ENCODE measurements at regions not wholly inside any gene's neighbourhood (a gene's known extent, or its start where the extent isn't known, plus 50 kb on each side); places are given as distances from the start of the nearest gene placed in this dataset.

DNA sequence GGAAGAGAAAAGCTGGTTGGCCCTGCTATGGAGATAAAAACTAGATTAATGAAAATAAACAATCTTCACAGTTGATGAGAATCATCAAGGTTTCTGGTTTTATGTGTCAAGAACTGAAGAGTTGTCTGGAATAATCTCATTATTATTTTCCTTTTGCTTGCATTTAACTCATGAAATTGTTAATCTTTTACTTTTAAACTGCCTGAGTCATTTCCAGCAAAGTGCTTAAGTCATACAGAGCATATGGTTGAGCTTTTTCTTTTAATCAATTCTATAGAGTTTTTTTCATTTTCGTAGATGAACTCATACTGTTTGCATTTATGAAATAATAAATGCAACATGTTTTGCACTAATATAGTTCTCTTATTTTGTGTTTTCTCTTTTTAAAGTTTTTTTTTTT is 747.9 kb downstream of the NXPH1 start (continued):
- TF ChIP-seq, protein P1, sequence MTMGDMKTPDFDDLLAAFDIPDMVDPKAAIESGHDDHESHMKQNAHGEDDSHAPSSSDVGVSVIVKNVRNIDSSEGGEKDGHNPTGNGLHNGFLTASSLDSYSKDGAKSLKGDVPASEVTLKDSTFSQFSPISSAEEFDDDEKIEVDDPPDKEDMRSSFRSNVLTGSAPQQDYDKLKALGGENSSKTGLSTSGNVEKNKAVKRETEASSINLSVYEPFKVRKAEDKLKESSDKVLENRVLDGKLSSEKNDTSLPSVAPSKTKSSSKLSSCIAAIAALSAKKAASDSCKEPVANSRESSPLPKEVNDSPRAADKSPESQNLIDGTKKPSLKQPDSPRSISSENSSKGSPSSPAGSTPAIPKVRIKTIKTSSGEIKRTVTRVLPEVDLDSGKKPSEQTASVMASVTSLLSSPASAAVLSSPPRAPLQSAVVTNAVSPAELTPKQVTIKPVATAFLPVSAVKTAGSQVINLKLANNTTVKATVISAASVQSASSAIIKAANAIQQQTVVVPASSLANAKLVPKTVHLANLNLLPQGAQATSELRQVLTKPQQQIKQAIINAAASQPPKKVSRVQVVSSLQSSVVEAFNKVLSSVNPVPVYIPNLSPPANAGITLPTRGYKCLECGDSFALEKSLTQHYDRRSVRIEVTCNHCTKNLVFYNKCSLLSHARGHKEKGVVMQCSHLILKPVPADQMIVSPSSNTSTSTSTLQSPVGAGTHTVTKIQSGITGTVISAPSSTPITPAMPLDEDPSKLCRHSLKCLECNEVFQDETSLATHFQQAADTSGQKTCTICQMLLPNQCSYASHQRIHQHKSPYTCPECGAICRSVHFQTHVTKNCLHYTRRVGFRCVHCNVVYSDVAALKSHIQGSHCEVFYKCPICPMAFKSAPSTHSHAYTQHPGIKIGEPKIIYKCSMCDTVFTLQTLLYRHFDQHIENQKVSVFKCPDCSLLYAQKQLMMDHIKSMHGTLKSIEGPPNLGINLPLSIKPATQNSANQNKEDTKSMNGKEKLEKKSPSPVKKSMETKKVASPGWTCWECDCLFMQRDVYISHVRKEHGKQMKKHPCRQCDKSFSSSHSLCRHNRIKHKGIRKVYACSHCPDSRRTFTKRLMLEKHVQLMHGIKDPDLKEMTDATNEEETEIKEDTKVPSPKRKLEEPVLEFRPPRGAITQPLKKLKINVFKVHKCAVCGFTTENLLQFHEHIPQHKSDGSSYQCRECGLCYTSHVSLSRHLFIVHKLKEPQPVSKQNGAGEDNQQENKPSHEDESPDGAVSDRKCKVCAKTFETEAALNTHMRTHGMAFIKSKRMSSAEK (CRISPR knock-in tag; IDR thresholded peaks at IDR 0.05; ENCODE audit: borderline replicate concordance): no peak
- TF ChIP-seq CREM (CRISPR knock-in tag; IDR thresholded peaks at IDR 0.05): no peak
- TF ChIP-seq, protein P2, sequence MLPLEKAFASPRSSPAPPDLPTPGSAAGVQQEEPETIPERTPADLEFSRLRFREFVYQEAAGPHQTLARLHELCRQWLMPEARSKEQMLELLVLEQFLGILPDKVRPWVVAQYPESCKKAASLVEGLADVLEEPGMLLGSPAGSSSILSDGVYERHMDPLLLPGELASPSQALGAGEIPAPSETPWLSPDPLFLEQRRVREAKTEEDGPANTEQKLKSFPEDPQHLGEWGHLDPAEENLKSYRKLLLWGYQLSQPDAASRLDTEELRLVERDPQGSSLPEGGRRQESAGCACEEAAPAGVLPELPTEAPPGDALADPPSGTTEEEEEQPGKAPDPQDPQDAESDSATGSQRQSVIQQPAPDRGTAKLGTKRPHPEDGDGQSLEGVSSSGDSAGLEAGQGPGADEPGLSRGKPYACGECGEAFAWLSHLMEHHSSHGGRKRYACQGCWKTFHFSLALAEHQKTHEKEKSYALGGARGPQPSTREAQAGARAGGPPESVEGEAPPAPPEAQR (CRISPR knock-in tag; IDR thresholded peaks at IDR 0.05): no peak
- TF ChIP-seq ZNF671 (CRISPR knock-in tag; IDR thresholded peaks at IDR 0.05): no peak
- no peak for TF ChIP-seq ESRRA (CRISPR knock-in tag; IDR thresholded peaks at IDR 0.05; ENCODE audit: borderline replicate concordance)
- TF ChIP-seq, protein P3, sequence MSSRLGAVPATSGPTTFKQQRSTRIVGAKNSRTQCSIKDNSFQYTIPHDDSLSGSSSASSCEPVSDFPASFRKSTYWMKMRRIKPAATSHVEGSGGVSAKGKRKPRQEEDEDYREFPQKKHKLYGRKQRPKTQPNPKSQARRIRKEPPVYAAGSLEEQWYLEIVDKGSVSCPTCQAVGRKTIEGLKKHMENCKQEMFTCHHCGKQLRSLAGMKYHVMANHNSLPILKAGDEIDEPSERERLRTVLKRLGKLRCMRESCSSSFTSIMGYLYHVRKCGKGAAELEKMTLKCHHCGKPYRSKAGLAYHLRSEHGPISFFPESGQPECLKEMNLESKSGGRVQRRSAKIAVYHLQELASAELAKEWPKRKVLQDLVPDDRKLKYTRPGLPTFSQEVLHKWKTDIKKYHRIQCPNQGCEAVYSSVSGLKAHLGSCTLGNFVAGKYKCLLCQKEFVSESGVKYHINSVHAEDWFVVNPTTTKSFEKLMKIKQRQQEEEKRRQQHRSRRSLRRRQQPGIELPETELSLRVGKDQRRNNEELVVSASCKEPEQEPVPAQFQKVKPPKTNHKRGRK (CRISPR knock-in tag; IDR thresholded peaks at IDR 0.05; ENCODE audit: borderline replicate concordance): no peak

DNA sequence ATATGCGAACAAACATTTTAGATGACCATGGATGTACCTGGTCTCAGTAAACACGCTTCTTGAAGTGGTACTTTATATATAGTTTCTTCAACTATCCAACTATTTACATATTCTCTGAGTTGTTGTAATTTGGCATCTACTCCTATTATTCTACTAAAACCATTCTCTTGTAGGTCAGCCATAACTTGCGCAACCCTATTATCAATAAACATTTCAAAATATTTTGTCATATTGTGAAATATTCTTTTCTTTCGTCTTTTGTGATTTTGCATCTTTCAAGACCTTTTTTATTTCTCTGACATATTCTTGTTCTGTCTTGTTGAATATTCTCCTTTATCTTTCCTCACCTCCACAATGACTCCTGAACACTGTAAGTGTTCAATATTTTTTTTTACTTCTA is 753.3 kb downstream of the NXPH1 start:
- H3K9me3 Mint-ChIP-seq: no peaks in the 10 kb centered on the region
- peaks cover 5% of the 10 kb centered on the region; the same call in 1 of the 2 replicates for H3K4me1 Mint-ChIP-seq
- ATAC-seq (no peak), DNase-seq (ENCODE audit: low spot score) (no peak)
- no peaks in the 10 kb centered on the region for H3K36me3 Mint-ChIP-seq
- no peak overlapping the region for H3K4me3 Mint-ChIP-seq
- ChIA-PET POLR2A (no interaction called here), CTCF (no interaction called here)
- no peaks in the 10 kb centered on the region for H3K27me3 Mint-ChIP-seq (ENCODE audit: low read depth)
- no peak for TF ChIP-seq PRRX2 (CRISPR knock-in tag; IDR thresholded peaks at IDR 0.05)
- no peak for TF ChIP-seq ZNF317 (CRISPR knock-in tag; IDR thresholded peaks at IDR 0.05; ENCODE audit: borderline replicate concordance, low read depth)
- TF ChIP-seq, protein P4, sequence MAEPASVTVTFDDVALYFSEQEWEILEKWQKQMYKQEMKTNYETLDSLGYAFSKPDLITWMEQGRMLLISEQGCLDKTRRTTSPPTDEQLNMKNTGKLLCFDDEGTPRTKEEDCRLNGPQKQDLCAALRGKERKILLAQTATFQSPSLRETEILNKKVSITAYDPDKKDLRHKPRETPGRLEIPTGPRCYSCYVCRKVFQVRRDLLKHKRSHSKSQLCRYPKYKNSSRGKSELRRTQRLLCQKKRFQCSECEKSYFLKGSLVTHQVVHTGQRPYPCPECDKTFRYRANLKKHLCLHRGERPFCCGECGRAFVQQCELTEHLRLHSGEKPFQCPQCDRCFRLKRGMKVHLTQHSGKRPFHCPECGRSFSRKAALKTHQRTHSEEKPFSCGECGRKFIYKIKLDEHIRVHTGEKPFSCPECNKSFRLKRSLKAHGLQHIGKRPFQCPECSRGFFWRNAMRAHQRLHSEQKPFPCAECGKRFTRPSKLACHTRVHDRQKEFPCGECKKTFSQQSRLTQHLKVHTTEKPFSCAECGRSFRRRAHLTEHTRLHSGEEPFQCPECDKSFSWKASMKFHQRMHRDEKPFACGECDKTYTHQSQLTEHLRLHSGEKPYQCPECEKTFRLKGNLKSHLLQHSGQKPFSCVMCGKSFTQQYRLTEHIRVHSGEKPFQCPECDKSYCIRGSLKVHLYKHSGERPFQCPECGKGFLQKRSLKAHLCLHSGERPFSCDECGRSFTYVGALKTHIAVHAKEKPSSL (CRISPR knock-in tag; conservative IDR thresholded peaks at IDR 0.05): no peak
- TF ChIP-seq GABPB1 (CRISPR knock-in tag; IDR thresholded peaks at IDR 0.05): no peak
- TF ChIP-seq, protein P5, sequence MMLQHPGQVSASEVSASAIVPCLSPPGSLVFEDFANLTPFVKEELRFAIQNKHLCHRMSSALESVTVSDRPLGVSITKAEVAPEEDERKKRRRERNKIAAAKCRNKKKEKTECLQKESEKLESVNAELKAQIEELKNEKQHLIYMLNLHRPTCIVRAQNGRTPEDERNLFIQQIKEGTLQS (CRISPR knock-in tag; conservative IDR thresholded peaks at IDR 0.05): no peak
- no peak for TF ChIP-seq NFATC4 (CRISPR knock-in tag; IDR thresholded peaks at IDR 0.05)
- H3K27ac Mint-ChIP-seq: no peak overlapping the region

DNA sequence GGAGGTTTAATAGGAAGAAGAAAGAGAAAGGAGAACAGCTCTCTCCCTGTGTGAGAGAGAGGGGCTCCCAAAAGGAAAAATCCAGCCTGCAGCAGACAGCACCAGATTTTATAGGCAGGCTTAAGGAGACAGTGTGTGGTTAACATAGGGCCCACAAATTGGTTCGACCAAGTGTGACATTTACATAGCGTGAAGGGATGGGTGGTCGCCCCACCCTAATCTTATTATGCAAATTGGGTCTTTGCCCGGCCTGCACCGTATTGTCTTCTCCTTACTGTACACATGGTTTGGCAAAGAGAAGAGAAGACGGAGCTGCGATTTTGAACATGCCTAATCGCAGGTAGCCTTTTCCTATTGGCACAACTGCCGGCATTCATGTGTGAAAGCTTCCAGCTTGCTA is 756.3 kb downstream of the NXPH1 start:
- H3K36me3 Mint-ChIP-seq: no peaks in the 10 kb centered on the region
- H3K9me3 Mint-ChIP-seq: no peaks in the 10 kb centered on the region
- CTCF ChIA-PET: no interaction called here
- peaks cover 5% of the 10 kb centered on the region; the same call in 1 of the 2 replicates for H3K4me1 Mint-ChIP-seq
- H3K4me3 Mint-ChIP-seq: no peak overlapping the region
- ATAC-seq (peak; percentile 53), DNase-seq (ENCODE audit: low spot score) (no peak)
- H3K27me3 Mint-ChIP-seq (ENCODE audit: low read depth): no peaks in the 10 kb centered on the region
- POLR2A ChIA-PET: no interaction called here
- peak overlapping the region; percentile 5; the same call in 1 of the 2 replicates for H3K27ac Mint-ChIP-seq
- TF ChIP-seq CREB1 (CRISPR knock-in tag; IDR thresholded peaks at IDR 0.05) (no peak), IRF2 (CRISPR knock-in tag; IDR thresholded peaks at IDR 0.05; ENCODE audit: borderline replicate concordance, low read depth) (no peak), ZNF263 (CRISPR knock-in tag; IDR thresholded peaks at IDR 0.05; ENCODE audit: low read depth) (no peak), ZNF121 (CRISPR knock-in tag; IDR thresholded peaks at IDR 0.05) (no peak), OVOL2 (CRISPR knock-in tag; IDR thresholded peaks at IDR 0.05; ENCODE audit: borderline replicate concordance) (no peak), HMGA2 (CRISPR knock-in tag; IDR thresholded peaks at IDR 0.05) (no peak), ZNF396 (CRISPR knock-in tag; IDR thresholded peaks at IDR 0.05; ENCODE audit: borderline replicate concordance) (no peak)
- TF ChIP-seq, protein P1 (CRISPR knock-in tag; IDR thresholded peaks at IDR 0.05; ENCODE audit: borderline replicate concordance): no peak
- TF ChIP-seq, protein P6, sequence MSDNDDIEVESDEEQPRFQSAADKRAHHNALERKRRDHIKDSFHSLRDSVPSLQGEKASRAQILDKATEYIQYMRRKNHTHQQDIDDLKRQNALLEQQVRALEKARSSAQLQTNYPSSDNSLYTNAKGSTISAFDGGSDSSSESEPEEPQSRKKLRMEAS (CRISPR knock-in tag; IDR thresholded peaks at IDR 0.05): no peak

Measured in WTC11 (cell line).